ENCODE measurements at regions not wholly inside any gene's neighbourhood (a gene's known extent, or its start where the extent isn't known, plus 50 kb on each side); places are given as distances from the start of the nearest gene placed in this dataset.

DNA sequence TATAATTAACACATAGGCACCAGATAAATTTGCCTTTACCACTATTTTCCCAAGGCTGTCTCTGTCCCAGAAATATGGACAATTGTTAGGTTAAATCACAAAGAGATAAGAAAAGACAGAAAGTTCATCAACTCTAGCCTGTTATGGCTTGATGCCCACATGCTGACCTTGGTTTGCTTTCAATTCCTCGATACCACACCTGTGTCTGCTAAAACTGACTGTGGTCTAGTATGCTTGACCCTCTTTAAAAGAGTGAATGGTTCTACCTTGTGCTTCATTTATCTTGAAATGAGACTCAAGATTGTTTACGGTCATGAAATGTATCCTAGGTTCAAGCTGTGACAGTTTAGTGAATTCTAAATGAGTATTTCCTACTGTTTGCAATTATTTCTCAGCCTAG is 909.0 kb upstream of the LRRTM1 start:
- TF ChIP-seq CTCF (conservative IDR thresholded peaks at IDR 0.05 in 1 of 2, IDR thresholded peaks at IDR 0.05 in 1 of 2; ENCODE audit: low read depth in 1 of 2, low read length in 2 of 2) (no peak), EZH2 (IDR thresholded peaks at IDR 0.05; ENCODE audit: low read length, missing control alignments) (no peak)

All from fibroblast of lung (primary cell).